ENCODE measurements at regions not wholly inside any gene's neighbourhood (a gene's known extent, or its start where the extent isn't known, plus 50 kb on each side); places are given as distances from the start of the nearest gene placed in this dataset.
"Not testable (repeated sequence)": the region's sequence is repeated elsewhere in the genome, so short reads cannot be mapped to it uniquely, and the experiment has no call there.

DNA sequence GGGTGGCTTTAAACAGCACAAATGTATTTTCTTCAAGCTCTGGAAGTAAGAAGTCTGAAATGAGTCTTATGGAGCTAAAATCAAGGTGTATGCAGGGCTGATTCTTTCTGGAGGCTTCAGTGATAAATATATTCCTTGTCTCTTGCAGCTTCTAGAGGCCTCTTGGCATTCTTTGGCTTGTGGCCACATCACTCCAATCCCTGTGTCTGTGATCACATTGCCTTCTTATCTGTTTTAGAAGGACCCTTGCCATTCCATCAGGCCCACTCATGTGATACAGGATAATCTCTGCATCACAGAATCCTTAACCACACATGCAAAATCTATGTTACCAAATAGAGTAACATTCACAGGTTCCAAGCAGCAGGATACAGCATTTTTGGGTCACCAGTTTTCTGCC, 917.8 kb upstream of the C9orf72 start (continued):
- no peak for TF ChIP-seq EZH2 (IDR thresholded peaks at IDR 0.05; ENCODE audit: borderline replicate concordance, control insufficient read depth, low read depth, low read length)
- TF ChIP-seq CHD2 (IDR thresholded peaks at IDR 0.05; ENCODE audit: borderline replicate concordance, low read depth, low read length), result no peak

DNA sequence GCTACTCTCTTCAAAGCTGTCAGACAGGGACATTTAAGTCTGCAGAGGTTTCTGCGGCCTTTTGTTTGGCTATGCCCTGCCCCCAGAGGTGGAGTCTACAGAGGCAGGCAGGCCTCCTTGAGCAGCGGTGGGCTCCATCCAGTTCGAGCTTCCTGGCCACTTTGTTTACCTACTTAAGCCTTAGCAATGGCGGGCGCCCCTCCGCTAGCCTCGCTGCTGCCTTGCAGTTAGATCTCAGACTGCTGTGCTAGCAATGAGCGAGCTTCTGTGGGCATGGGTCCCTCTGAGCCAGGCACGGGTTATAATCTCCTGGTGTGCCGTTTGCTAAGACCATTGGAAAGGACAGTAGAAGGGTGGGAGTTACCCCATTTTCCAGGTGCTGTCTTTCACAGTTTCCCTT, 924.9 kb upstream of the C9orf72 start:
- H3K79me2 ChIP-seq (ENCODE audit: control insufficient read depth, insufficient read depth, low read length); H3K4me3 ChIP-seq; POLR2A ChIA-PET; H3K36me3 ChIP-seq (ENCODE audit: control insufficient read depth in 2 of 2, insufficient read depth in 2 of 2, low read length in 1 of 2); DNase-seq (ENCODE audit: low read depth, low spot score); H3K4me1 ChIP-seq (ENCODE audit: control insufficient read depth, insufficient read depth, low read length); BruUV-seq (replicated peaks); RAD21 ChIA-PET (ENCODE audit: unreplicated experiment); H3K27me3 ChIP-seq (replicated peaks in 1 of 2; ENCODE audit: control insufficient read depth in 2 of 2, insufficient read depth in 2 of 2, low read length in 1 of 2); SMC1A ChIA-PET (ENCODE audit: uncharacterized antibody, unreplicated experiment); ATAC-seq; H3K9ac ChIP-seq (ENCODE audit: control insufficient read depth, insufficient read depth, low read length); H3K27ac ChIP-seq (ENCODE audit: control insufficient read depth, insufficient read depth); H3K4me2 ChIP-seq (ENCODE audit: control insufficient read depth, insufficient read depth); H4K20me1 ChIP-seq (ENCODE audit: control insufficient read depth, insufficient read depth); H3K9me3 ChIP-seq (replicated peaks; ENCODE audit: control insufficient read depth, insufficient read depth, low read length); intact Hi-C loops (cut with micrococcal nuclease; ENCODE audit: unreplicated experiment); CTCF ChIA-PET; FAIRE-seq; H2AFZ ChIP-seq (ENCODE audit: control insufficient read depth, low read depth, low read length); in situ Hi-C loops (cut with MboI): not testable (repeated sequence)
- 29% methylated on average over 10 of the region's 10 CpGs for WGBS (ENCODE audit: insufficient coverage, insufficient replicate concordance, low lambda C conversion rate, missing lambda C conversion rate)

DNA sequence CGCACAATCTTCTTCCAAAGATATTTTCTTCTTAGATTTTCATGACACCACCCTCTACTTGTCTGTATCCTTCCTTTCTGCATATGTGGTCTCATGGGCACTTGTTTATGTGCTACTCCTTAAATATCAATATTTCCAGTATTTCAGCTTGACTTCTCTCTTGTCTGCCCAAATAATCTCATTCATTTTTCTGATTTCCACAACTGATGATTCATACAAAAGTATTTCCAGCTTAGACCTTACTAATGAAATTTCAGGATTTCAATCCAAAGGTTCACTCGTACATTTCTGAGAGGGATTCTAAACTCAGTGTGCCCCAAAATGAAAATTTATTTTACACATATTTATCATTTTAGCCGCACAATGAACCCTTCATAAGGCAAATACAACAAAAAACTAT, 928.9 kb upstream of the C9orf72 start:
- H3K27ac ChIP-seq (ENCODE audit: control insufficient read depth, insufficient read depth), result no peak overlapping the region
- ChIA-PET CTCF (no interaction called here), SMC1A (ENCODE audit: uncharacterized antibody, unreplicated experiment) (no interaction called here), POLR2A (no interaction called here), RAD21 (ENCODE audit: unreplicated experiment) (no interaction called here)
- no peaks in the 10 kb centered on the region for H3K79me2 ChIP-seq (ENCODE audit: control insufficient read depth, insufficient read depth, low read length)
- WGBS (ENCODE audit: insufficient coverage, insufficient replicate concordance, low lambda C conversion rate, missing lambda C conversion rate), result 28% methylated on average over 3 of the region's 3 CpGs
- no peak overlapping the region for H3K4me2 ChIP-seq (ENCODE audit: control insufficient read depth, insufficient read depth)
- no peaks in the 10 kb centered on the region for H3K27me3 ChIP-seq (replicated peaks in 1 of 2; ENCODE audit: control insufficient read depth in 2 of 2, insufficient read depth in 2 of 2, low read length in 1 of 2)
- in situ Hi-C loops (cut with MboI), result no loop called here
- H3K9ac ChIP-seq (ENCODE audit: control insufficient read depth, insufficient read depth, low read length), result no peak overlapping the region
- no peaks in the 10 kb centered on the region for H3K36me3 ChIP-seq (ENCODE audit: control insufficient read depth in 2 of 2, insufficient read depth in 2 of 2, low read length in 1 of 2)
- no peak for ATAC-seq
- H2AFZ ChIP-seq (ENCODE audit: control insufficient read depth, low read depth, low read length), result no peak overlapping the region
- TF ChIP-seq BHLHE40 (IDR thresholded peaks at IDR 0.05; ENCODE audit: borderline replicate concordance in 1 of 2, low read depth in 2 of 2, low read length in 1 of 2) (no peak), ZNF274 (IDR thresholded peaks at IDR 0.05; ENCODE audit: insufficient read depth, insufficient read length) (no peak), SPI1 (IDR thresholded peaks at IDR 0.05; ENCODE audit: borderline replicate concordance, insufficient read depth, low read depth, low read length) (no peak), SIX5 (IDR thresholded peaks at IDR 0.05; ENCODE audit: low read depth, low read length, severe bottlenecking) (no peak), IRF4 (IDR thresholded peaks at IDR 0.05; ENCODE audit: low read depth, low read length) (no peak), MEF2A (IDR thresholded peaks at IDR 0.05; ENCODE audit: insufficient read depth, low read depth, low read length) (no peak), SP1 (IDR thresholded peaks at IDR 0.05; ENCODE audit: low read depth, low read length) (no peak), EED (IDR thresholded peaks at IDR 0.05; ENCODE audit: low read depth) (no peak), YY1 (IDR thresholded peaks at IDR 0.05; ENCODE audit: low read depth, low read length) (no peak), GABPA (IDR thresholded peaks at IDR 0.05; ENCODE audit: low read depth) (no peak), HDAC6 (IDR thresholded peaks at IDR 0.05; ENCODE audit: unreplicated experiment) (no peak), RELA (IDR thresholded peaks at IDR 0.05; ENCODE audit: borderline replicate concordance, partially characterized antibody) (no peak), MTA3 (IDR thresholded peaks at IDR 0.05; ENCODE audit: borderline replicate concordance, low read length) (no peak)
- TF ChIP-seq, protein P1, sequence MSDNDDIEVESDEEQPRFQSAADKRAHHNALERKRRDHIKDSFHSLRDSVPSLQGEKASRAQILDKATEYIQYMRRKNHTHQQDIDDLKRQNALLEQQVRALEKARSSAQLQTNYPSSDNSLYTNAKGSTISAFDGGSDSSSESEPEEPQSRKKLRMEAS (IDR thresholded peaks at IDR 0.05; ENCODE audit: low read depth, low read length), result no peak
- FAIRE-seq, result no peak
- BruUV-seq (replicated peaks), result no TSS peak
- no peaks in the 10 kb centered on the region for H4K20me1 ChIP-seq (ENCODE audit: control insufficient read depth, insufficient read depth)
- no peak overlapping the region for H3K4me3 ChIP-seq
- intact Hi-C loops (cut with micrococcal nuclease; ENCODE audit: unreplicated experiment), result no loop called here
- H3K4me1 ChIP-seq (ENCODE audit: control insufficient read depth, insufficient read depth, low read length), result no peaks in the 10 kb centered on the region
- no peaks in the 10 kb centered on the region for H3K9me3 ChIP-seq (replicated peaks; ENCODE audit: control insufficient read depth, insufficient read depth, low read length)
- no peak for DNase-seq (ENCODE audit: low read depth, low spot score)
